ENCODE measurements at regions not wholly inside any gene's neighbourhood (a gene's known extent, or its start where the extent isn't known, plus 50 kb on each side); places are given as distances from the start of the nearest gene placed in this dataset.

DNA sequence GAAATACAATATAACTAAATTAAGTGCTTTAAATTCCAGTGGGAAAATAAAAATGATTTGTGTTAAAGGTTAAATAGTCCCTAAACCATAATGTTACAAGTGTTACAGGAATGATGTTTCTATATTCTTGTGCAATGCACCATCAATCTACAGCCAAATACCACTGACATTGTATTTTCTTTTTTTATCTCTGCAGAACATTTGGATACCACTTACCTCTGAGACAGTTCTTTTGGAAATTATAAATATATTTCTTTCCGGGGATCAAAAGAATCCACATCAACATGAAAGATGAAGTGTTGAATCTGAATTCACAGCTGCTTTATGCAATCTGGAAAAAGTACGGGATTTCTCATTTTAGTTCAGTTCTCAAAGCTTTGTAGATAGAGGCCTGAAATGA lies 518.3 kb upstream of the AGA start:
- no peaks in the 10 kb centered on the region for H3K9me3 ChIP-seq (ENCODE audit: control insufficient read depth, low read depth, low read length)
- no peaks in the 10 kb centered on the region for H3K36me3 ChIP-seq (ENCODE audit: control insufficient read depth, insufficient read depth, low read length)
- no peak overlapping the region for H3K4me3 ChIP-seq (ENCODE audit: low read length)
- H3K27me3 ChIP-seq (ENCODE audit: control insufficient read depth, insufficient read depth, low read length): no peaks in the 10 kb centered on the region
- 92% methylated on average over 2 of the region's 2 CpGs for WGBS (ENCODE audit: insufficient coverage, low lambda C conversion rate)
- no peak for DNase-seq
- H3K27ac ChIP-seq (ENCODE audit: low read length): no peak overlapping the region
- no peaks in the 10 kb centered on the region for H3K4me1 ChIP-seq (ENCODE audit: control insufficient read depth, insufficient read depth, low read length)

DNA sequence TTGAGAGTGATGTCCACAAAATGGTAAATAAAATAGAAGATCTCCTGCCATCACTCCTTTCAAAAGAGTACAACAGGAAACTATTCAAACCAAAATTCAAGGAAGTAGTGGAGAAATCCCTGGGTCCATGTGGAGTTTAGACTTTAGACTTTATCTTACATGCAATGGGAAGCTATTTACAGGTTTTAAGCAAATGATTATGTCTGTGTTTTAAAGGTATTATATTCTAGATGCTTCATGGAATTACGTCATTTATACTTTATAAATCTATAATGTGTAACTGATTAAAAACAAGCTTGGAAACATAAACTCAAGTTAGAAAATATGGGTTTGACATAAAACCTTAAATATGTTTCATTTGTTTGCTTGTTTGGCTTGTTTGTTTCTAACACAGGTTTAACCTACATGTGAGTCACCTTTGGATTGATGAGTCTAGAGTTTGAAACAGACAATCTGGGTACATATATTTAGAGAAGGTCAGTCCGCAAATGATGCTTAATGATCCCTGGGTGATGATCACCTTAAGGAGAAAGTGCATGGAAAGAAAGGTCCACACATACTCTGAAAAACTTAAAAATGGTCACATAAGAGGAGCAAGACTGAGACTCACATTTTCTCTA lies 519.6 kb upstream of the AGA start:
- H3K36me3 ChIP-seq (ENCODE audit: control insufficient read depth, insufficient read depth, low read length): no peaks in the 10 kb centered on the region
- WGBS (ENCODE audit: insufficient coverage, low lambda C conversion rate): 60% methylated on average over 2 of the region's 2 CpGs
- no peak overlapping the region for H3K4me3 ChIP-seq (ENCODE audit: low read length)
- H3K9me3 ChIP-seq (ENCODE audit: control insufficient read depth, low read depth, low read length): no peaks in the 10 kb centered on the region
- no peak overlapping the region for H3K27ac ChIP-seq (ENCODE audit: low read length)
- no peaks in the 10 kb centered on the region for H3K4me1 ChIP-seq (ENCODE audit: control insufficient read depth, insufficient read depth, low read length)
- H3K27me3 ChIP-seq (ENCODE audit: control insufficient read depth, insufficient read depth, low read length): no peaks in the 10 kb centered on the region
- DNase-seq: peak; percentile 13 to 66

DNA sequence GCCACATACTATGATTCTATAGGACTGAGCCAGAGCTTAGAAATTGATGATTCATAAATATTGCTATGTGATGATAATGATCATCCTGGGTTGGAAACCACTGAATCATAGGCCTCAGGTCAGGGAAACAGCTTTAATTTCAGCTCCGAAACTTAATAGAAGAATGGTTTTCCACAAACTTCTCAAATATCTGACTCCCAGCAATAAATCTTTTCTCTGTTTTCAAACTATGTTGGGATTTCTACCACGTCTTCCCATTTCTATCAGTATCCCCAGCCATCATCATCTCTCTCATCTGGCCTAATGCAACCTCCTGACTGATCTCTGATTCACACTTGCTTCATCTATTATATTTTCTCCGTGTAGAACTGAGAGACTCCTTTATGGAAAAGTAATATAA lies 521.8 kb upstream of the AGA start:
- Histone ChIP-seq H3K27ac (ENCODE audit: low read length) (no peak overlapping the region), H3K4me3 (ENCODE audit: low read length) (no peak overlapping the region), H3K36me3 (ENCODE audit: control insufficient read depth, insufficient read depth, low read length) (no peaks in the 10 kb centered on the region), H3K27me3 (ENCODE audit: control insufficient read depth, insufficient read depth, low read length) (no peaks in the 10 kb centered on the region), H3K4me1 (ENCODE audit: control insufficient read depth, insufficient read depth, low read length) (no peaks in the 10 kb centered on the region), H3K9me3 (ENCODE audit: control insufficient read depth, low read depth, low read length) (no peaks in the 10 kb centered on the region)
- WGBS (ENCODE audit: insufficient coverage, low lambda C conversion rate): 100% methylated on average over 3 of the region's 3 CpGs
- no peak for DNase-seq

DNA sequence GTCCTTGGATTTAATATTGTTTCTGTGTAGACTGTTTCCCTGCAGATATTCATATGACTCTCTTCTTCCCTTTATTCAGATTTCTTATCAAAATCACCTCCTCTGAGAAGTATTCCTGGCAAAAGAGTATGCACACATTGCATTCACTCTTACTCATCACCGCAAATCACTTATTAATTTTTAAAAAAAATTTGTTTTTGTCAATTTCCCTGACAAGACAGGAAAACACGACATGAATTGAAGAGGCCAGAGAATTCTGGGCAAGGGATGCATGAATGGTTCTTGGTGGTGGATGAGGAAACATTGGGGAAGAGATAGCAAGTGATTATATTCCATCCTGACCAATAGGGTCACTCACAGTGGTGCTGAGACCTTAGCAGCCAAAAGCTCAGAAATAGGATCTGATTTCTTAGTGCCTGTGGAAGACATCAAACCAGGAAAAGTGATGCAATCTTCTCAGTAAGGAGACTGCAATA lies 522.5 kb upstream of the AGA start:
- no peaks in the 10 kb centered on the region for H3K27me3 ChIP-seq (ENCODE audit: control insufficient read depth, insufficient read depth, low read length)
- H3K27ac ChIP-seq (ENCODE audit: low read length): no peak overlapping the region
- H3K4me3 ChIP-seq (ENCODE audit: low read length): no peak overlapping the region
- 71% methylated on average over 1 of the region's 2 CpGs for WGBS (ENCODE audit: insufficient coverage, low lambda C conversion rate)
- H3K9me3 ChIP-seq (ENCODE audit: control insufficient read depth, low read depth, low read length): no peaks in the 10 kb centered on the region
- no peaks in the 10 kb centered on the region for H3K4me1 ChIP-seq (ENCODE audit: control insufficient read depth, insufficient read depth, low read length)
- DNase-seq: no peak
- H3K36me3 ChIP-seq (ENCODE audit: control insufficient read depth, insufficient read depth, low read length): no peaks in the 10 kb centered on the region

DNA sequence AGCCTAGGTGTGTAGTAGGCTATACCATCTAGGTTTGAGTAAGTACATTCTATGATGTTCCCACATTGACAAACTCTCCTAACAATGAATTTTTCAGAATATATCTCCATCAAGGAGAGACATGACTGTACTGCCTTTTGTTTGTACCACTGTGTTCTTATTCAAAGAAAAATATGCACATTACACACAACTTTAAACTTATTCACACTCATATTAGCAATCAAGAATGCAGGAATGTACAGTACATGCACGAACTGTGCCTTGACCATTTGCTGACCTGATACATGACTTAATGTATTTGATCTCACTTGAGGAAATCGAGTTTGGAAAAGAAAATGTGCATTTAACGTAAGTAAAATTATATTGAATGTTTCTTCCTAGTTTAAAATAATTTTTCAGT lies 525.1 kb upstream of the AGA start:
- WGBS (ENCODE audit: insufficient coverage, low lambda C conversion rate): 81% methylated on average over 3 of the region's 3 CpGs
- no peak for DNase-seq
- Histone ChIP-seq H3K27ac (ENCODE audit: low read length) (no peak overlapping the region), H3K36me3 (ENCODE audit: control insufficient read depth, insufficient read depth, low read length) (no peaks in the 10 kb centered on the region), H3K27me3 (ENCODE audit: control insufficient read depth, insufficient read depth, low read length) (no peaks in the 10 kb centered on the region), H3K4me1 (ENCODE audit: control insufficient read depth, insufficient read depth, low read length) (no peaks in the 10 kb centered on the region), H3K9me3 (ENCODE audit: control insufficient read depth, low read depth, low read length) (no peaks in the 10 kb centered on the region), H3K4me3 (ENCODE audit: low read length) (no peak overlapping the region)

DNA sequence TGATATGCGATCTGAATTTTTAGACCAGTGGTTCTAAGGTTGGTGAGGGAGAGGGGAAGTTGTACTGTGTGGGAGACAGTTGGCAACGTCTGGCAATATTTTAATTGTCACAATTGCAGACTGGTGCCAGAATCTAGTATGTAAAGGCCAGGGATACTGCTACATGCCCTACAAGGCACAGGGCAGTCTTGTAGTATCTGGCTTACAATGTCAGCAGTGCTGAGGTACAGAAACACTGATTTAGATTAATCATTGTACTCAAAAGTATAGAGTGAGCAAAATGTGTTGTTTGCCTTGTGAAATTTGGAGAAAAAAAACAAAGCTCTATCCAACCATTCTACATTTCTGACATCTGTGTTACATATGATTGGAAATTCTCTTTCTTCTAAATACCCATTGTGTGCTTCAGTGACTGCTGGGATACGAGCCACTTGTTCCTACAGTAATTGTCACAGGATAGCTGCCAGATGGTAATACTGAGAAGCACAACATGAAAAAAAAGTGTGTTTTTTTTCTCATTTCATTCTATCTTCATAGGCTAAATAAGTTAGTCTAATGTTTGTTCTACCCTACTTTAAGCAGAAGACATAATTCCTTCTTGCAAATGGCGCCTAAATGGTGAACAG lies 526.7 kb upstream of the AGA start:
- DNase-seq: no peak
- WGBS (ENCODE audit: insufficient coverage, low lambda C conversion rate): 100% methylated on average over 1 of the region's 4 CpGs
- no peaks in the 10 kb centered on the region for H3K27me3 ChIP-seq (ENCODE audit: control insufficient read depth, insufficient read depth, low read length)

DNA sequence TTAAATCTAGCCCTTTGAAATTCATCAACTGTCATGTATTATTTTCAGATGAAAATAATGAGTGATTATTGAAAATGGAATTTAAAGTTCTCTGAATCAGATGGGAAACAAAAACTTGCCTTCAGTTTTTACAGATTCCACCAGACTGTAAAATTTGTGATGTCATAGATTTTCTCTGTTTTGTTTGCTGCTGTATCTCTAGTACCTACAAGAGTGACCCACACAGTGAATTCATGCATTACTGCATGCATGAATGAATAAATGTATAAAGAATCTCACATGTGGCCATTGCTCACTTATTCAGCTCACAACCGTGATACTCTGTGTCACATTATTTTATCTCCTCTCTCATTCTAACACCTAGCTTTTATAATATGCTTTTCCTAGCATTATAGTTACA lies 532.2 kb upstream of the AGA start:
- H3K4me3 ChIP-seq (ENCODE audit: low read length): no peak overlapping the region
- 100% methylated on average over 1 of the region's 1 CpG for WGBS (ENCODE audit: insufficient coverage, low lambda C conversion rate)
- no peak for DNase-seq
- no peaks in the 10 kb centered on the region for H3K4me1 ChIP-seq (ENCODE audit: control insufficient read depth, insufficient read depth, low read length)
- no peak overlapping the region for H3K27ac ChIP-seq (ENCODE audit: low read length)
- no peaks in the 10 kb centered on the region for H3K9me3 ChIP-seq (ENCODE audit: control insufficient read depth, low read depth, low read length)
- no peaks in the 10 kb centered on the region for H3K36me3 ChIP-seq (ENCODE audit: control insufficient read depth, insufficient read depth, low read length)
- no peaks in the 10 kb centered on the region for H3K27me3 ChIP-seq (ENCODE audit: control insufficient read depth, insufficient read depth, low read length)

More for the DNA sequence above, 526.7 kb upstream of the AGA start:
- Histone ChIP-seq H3K4me3 (ENCODE audit: low read length) (no peak overlapping the region), H3K36me3 (ENCODE audit: control insufficient read depth, insufficient read depth, low read length) (no peaks in the 10 kb centered on the region), H3K4me1 (ENCODE audit: control insufficient read depth, insufficient read depth, low read length) (no peaks in the 10 kb centered on the region), H3K9me3 (ENCODE audit: control insufficient read depth, low read depth, low read length) (no peaks in the 10 kb centered on the region), H3K27ac (ENCODE audit: low read length) (no peak overlapping the region)

DNA sequence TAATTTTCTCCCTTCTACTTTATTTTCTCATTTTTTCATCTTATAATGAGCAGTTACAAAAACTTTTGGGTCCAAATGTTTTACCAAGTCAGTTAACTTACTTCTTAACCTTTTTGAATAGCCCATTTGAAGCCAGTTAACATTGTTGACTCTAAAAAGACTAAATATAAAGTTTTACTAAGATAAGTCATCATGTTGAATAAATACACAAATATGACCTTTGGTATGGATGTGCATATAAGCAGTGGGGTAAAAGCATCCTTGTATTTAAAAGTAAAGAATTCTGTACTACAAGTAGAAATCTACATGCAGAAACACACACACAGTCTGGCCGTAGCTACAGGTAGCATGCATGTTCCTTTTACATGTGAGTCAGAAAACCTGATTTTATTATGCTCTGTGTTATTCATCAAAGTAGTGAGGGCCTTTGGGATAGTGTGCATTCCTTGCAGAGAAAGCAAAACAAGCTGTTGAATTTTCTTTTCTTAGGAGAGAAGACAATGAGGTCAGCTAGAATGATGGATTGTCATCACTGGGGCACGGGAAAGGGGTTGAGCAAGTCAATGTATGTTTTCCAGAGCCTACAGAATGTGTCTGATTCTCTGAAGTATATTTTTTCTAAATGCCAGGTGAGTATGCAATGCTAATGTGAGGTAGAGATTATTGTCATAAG lies 533.2 kb upstream of the AGA start:
- Histone ChIP-seq H3K36me3 (ENCODE audit: control insufficient read depth, insufficient read depth, low read length) (no peaks in the 10 kb centered on the region), H3K27me3 (ENCODE audit: control insufficient read depth, insufficient read depth, low read length) (no peaks in the 10 kb centered on the region), H3K27ac (ENCODE audit: low read length) (no peak overlapping the region), H3K4me3 (ENCODE audit: low read length) (no peak overlapping the region), H3K4me1 (ENCODE audit: control insufficient read depth, insufficient read depth, low read length) (no peaks in the 10 kb centered on the region), H3K9me3 (ENCODE audit: control insufficient read depth, low read depth, low read length) (no peaks in the 10 kb centered on the region)
- DNase-seq: no peak
- WGBS (ENCODE audit: insufficient coverage, low lambda C conversion rate): no CpG with 5 or more reads among the region's 2 CpGs

DNA sequence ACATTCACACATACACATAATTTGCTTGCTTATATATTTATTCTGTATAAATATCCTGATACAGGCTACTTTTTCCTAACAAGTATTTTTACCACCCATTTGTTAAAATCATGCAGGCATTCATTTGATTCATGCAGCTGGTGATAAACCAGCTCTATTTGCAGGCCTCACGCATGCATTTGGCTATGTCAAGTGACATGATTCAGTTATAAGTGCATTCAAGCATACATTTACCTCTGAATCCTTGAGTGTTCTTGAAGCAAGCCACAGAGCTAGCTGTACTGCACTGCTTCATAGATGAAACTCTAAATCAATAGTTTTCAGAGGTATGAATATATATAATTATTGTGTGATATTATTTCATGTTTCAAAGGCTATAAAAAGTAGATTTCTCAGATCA lies 544.0 kb upstream of the AGA start:
- no peak for DNase-seq
- no CpG with 5 or more reads among the region's 1 CpG for WGBS (ENCODE audit: insufficient coverage, low lambda C conversion rate)
- no peaks in the 10 kb centered on the region for H3K9me3 ChIP-seq (ENCODE audit: control insufficient read depth, low read depth, low read length)
- H3K36me3 ChIP-seq (ENCODE audit: control insufficient read depth, insufficient read depth, low read length): no peaks in the 10 kb centered on the region
- H3K27me3 ChIP-seq (ENCODE audit: control insufficient read depth, insufficient read depth, low read length): no peaks in the 10 kb centered on the region
- H3K4me3 ChIP-seq (ENCODE audit: low read length): no peak overlapping the region
- H3K27ac ChIP-seq (ENCODE audit: low read length): no peak overlapping the region
- H3K4me1 ChIP-seq (ENCODE audit: control insufficient read depth, insufficient read depth, low read length): no peaks in the 10 kb centered on the region

DNA sequence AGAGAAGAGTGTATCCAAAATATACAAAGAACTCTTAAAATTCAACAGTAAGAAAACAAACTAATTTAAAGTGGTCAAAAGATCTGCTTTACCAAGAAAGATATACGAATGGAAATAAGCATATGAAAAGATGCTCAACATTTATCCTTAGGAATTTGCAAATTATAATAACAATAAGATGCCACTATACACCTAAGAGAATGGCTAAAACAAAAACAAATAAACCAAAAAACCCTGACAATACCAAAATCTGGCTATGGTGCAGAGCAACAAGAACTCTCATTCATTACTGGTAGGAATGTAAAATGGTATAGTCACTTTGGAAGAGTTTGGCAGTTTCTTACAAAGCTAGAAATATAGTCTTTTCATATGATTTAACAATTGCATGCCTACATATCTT lies 545.7 kb upstream of the AGA start:
- WGBS (ENCODE audit: insufficient coverage, low lambda C conversion rate): 100% methylated on average over 1 of the region's 1 CpG
- no peaks in the 10 kb centered on the region for H3K27me3 ChIP-seq (ENCODE audit: control insufficient read depth, insufficient read depth, low read length)
- H3K4me3 ChIP-seq (ENCODE audit: low read length): no peak overlapping the region
- DNase-seq: no peak
- no peaks in the 10 kb centered on the region for H3K36me3 ChIP-seq (ENCODE audit: control insufficient read depth, insufficient read depth, low read length)
- no peak overlapping the region for H3K27ac ChIP-seq (ENCODE audit: low read length)
- H3K4me1 ChIP-seq (ENCODE audit: control insufficient read depth, insufficient read depth, low read length): no peaks in the 10 kb centered on the region
- H3K9me3 ChIP-seq (ENCODE audit: control insufficient read depth, low read depth, low read length): no peaks in the 10 kb centered on the region
